GM21717 (cell line): ENCODE measurements at regions not wholly inside any gene's neighbourhood (a gene's known extent, or its start where the extent isn't known, plus 50 kb on each side); places are given as distances from the start of the nearest gene placed in this dataset.

ENCODE experiments used
- ATAC-seq: cut with Tn5 transposase; IDR thresholded peaks from one replicate; pipeline ENCODE4 v1.9.1; 2021; ENCODE audit warnings: mild to moderate bottlenecking, moderate library complexity; ENCODE audit not compliant: unreplicated experiment

- no peak for ATAC-seq
Observed at GRCh38 chr2:190809139-190809764, 71.4 kb upstream of the GLS start.

- ATAC-seq, result no peak
Observed at GRCh38 chr2:190809876-190810525, 70.6 kb upstream of the GLS start.

GRCh38 chr2:190810981-190811587 lies 69.5 kb upstream of the GLS start:
- ATAC-seq, result no peak

GRCh38 chr2:190811811-190812210 lies 68.8 kb upstream of the GLS start:
- ATAC-seq, result no peak

GRCh38 chr2:190812506-190813294 lies 67.9 kb upstream of the GLS start:
- no peak for ATAC-seq

- no peak for ATAC-seq
Observed at GRCh38 chr2:190815226-190815625, 65.4 kb upstream of the GLS start.

- no peak for ATAC-seq
Observed at GRCh38 chr2:190817082-190817481, 63.5 kb upstream of the GLS start.

- ATAC-seq, result no peak
Observed at GRCh38 chr2:190819840-190820301, 60.8 kb upstream of the GLS start.

GRCh38 chr2:190820416-190820815 lies 60.2 kb upstream of the GLS start:
- no peak for ATAC-seq

GRCh38 chr2:190822043-190822442 lies 58.6 kb upstream of the GLS start:
- ATAC-seq, result no peak

GRCh38 chr2:190827720-190828119 lies 52.9 kb upstream of the GLS start:
- no peak for ATAC-seq

GRCh38 chr2:190829642-190830041 lies 51.0 kb upstream of the GLS start:
- ATAC-seq, result no peak
